ENCODE measurements at regions not wholly inside any gene's neighbourhood (a gene's known extent, or its start where the extent isn't known, plus 50 kb on each side); places are given as distances from the start of the nearest gene placed in this dataset.

- no peak for TF ChIP-seq CTCF (IDR thresholded peaks at IDR 0.05; ENCODE audit: extremely low read depth, missing control alignments)
- DNase-seq (ENCODE audit: low spot score), result no peak
Observed at GRCh38 chr10:44476409-44477045, 91.6 kb upstream of the CXCL12 start.

- no peak for DNase-seq (ENCODE audit: low spot score)
Observed at GRCh38 chr10:44477046-44477425, 92.1 kb upstream of the CXCL12 start.

GRCh38 chr10:44478040-44478439 lies 93.1 kb upstream of the CXCL12 start:
- DNase-seq (ENCODE audit: low spot score), result no peak
- no peak for TF ChIP-seq CTCF (IDR thresholded peaks at IDR 0.05; ENCODE audit: extremely low read depth, missing control alignments)

More at GRCh38 chr10:44477046-44477425, 92.1 kb upstream of the CXCL12 start:
- TF ChIP-seq CTCF (IDR thresholded peaks at IDR 0.05; ENCODE audit: extremely low read depth, missing control alignments), result no peak

GRCh38 chr10:44478876-44479705 lies 94.2 kb upstream of the CXCL12 start:
- no peak for TF ChIP-seq CTCF (IDR thresholded peaks at IDR 0.05; ENCODE audit: extremely low read depth, missing control alignments)
- DNase-seq (ENCODE audit: low spot score), result no peak

GRCh38 chr10:44492678-44493077 lies 107.8 kb upstream of the CXCL12 start:
- no peak for TF ChIP-seq CTCF (IDR thresholded peaks at IDR 0.05; ENCODE audit: extremely low read depth, missing control alignments)
- DNase-seq (ENCODE audit: low spot score), result no peak

- TF ChIP-seq CTCF (IDR thresholded peaks at IDR 0.05; ENCODE audit: extremely low read depth, missing control alignments), result no peak
- DNase-seq (ENCODE audit: low spot score), result no peak
Observed at GRCh38 chr10:44498222-44498621, 113.3 kb upstream of the CXCL12 start.

GRCh38 chr10:44500451-44500850 lies 115.6 kb upstream of the CXCL12 start:
- no peak for TF ChIP-seq CTCF (IDR thresholded peaks at IDR 0.05; ENCODE audit: extremely low read depth, missing control alignments)

More at GRCh38 chr10:44500451-44500850, 115.6 kb upstream of the CXCL12 start:
- DNase-seq (ENCODE audit: low spot score), result no peak
